Psoas muscle (tissue), 7 donors: ENCODE measurements at regions not wholly inside any gene's neighbourhood (a gene's known extent, or its start where the extent isn't known, plus 50 kb on each side); places are given as distances from the start of the nearest gene placed in this dataset.
A peak's percentile ranks its signal among the peaks of the same experiment; 100 is the strongest.

Experiments
- ATAC-seq, 4 donors: fragments of 200-7000 bp; cut with Tn5 transposase; one replicate each; pipeline ENCODE4 v1.9.1; 2020; ENCODE audit warnings: moderate library complexity in 3 of 4, mild to moderate bottlenecking in 2 of 4
- DNase-seq, 2 donors: peaks; one replicate each; pipeline ENCODE4 v3.0.0-alpha.2; 2020
- H3K27ac ChIP-seq: fragments of 200-600 bp; one replicate; pipeline ENCODE4 v1.8.0; 2022
- H3K27me3 ChIP-seq, 3 donors: fragments of 200-600 bp in 1 of 3; one replicate each; pipeline versions ENCODE4 v1.6.1 to v1.8.0; 2013 to 2022; ENCODE audit warnings: low read length in 2 of 3, mild to moderate bottlenecking in 2 of 3, moderate library complexity in 1 of 3; ENCODE audit not compliant: insufficient read depth in 3 of 3
- H3K36me3 ChIP-seq, 2 donors: fragments of 200-600 bp in 1 of 2; one replicate each; pipeline versions ENCODE4 v1.6.1 to v1.8.0; 2013 to 2022; ENCODE audit warnings: low read depth in 1 of 2, mild to moderate bottlenecking in 1 of 2, moderate library complexity in 1 of 2; ENCODE audit not compliant: insufficient read depth in 1 of 2
- H3K4me1 ChIP-seq: fragments of 200-600 bp; one replicate; pipeline ENCODE4 v1.8.0; 2022
- H3K4me3 ChIP-seq: fragments of 200-600 bp; one replicate; pipeline ENCODE4 v1.8.0; 2022; ENCODE audit warnings: mild to moderate bottlenecking
- H3K9me3 ChIP-seq: fragments of 200-600 bp; one replicate; pipeline ENCODE4 v1.8.0; 2022
- CTCF ChIP-seq: fragments of 200-600 bp; IDR thresholded peaks from one replicate; pipeline ENCODE4 v1.8.0; 2022; ENCODE audit warnings: antibody characterized with exemption
- WGBS, 3 donors: extraction: QIAGEN DNeasy Blood & Tissue Kit; methylation state at CpG; one replicate each; pipeline versions ENCODE4 v1.1.6 to v1.1.7; 2013; 5-methylcytosine and 5-hydroxymethylcytosine counted together
- intact Hi-C, 2 donors: fragments of 100-400 bp; cut with DNase I; formaldehyde crosslinking; loops; one replicate each; pipeline versions ENCODE4 v1.11.0 to v1.14.2; 2022
- donor health status: healthy with polysubstance abuse.
- donor health status: DM: no; HTN: no; CAD: no; lungs with moderate emphysema.
- donor health status: Bipolar disorder and iron deficiency.
- donor health status: healthy.
- donor health status: DM: yes; HTN: yes; CAD: no.
- donor health status: DM: no; HTN: no; CAD: no.
- donor health status: DM: yes; HTN: yes; CAD: no.

- DNase-seq = no peak
- intact Hi-C loops = no loop called here
- Histone ChIP-seq H3K4me3 (no peak overlapping the region), H3K27ac (no peak overlapping the region), H3K9me3 (no peaks in the 10 kb centered on the region), H3K27me3 (no peaks in the 10 kb centered on the region), H3K4me1 (no peaks in the 10 kb centered on the region), H3K36me3 (no peaks in the 10 kb centered on the region)
- TF ChIP-seq CTCF = no peak
- WGBS, 3 donors = 11 to 28% (median 26%) methylated on average over 5 of the region's 5 CpGs
- peak; percentile 44 to 81 (median 62) for ATAC-seq
Observed at GRCh38 chr1:58391056-58391455, 155.5 kb downstream of the OMA1 start.

GRCh38 chr1:58390091-58390490 is 156.4 kb downstream of the OMA1 start:
- intact Hi-C loops = no loop called here
- H3K4me1 ChIP-seq = no peaks in the 10 kb centered on the region
- ATAC-seq = no peak
- H3K27me3 ChIP-seq = no peaks in the 10 kb centered on the region
- TF ChIP-seq CTCF = no peak
- no peaks in the 10 kb centered on the region for H3K9me3 ChIP-seq
- no peak for DNase-seq
- no peaks in the 10 kb centered on the region for H3K36me3 ChIP-seq
- 57 to 80% (median 79%) methylated on average over 1 of the region's 1 CpG for WGBS, 3 donors
- no peak overlapping the region for H3K27ac ChIP-seq
- H3K4me3 ChIP-seq = no peak overlapping the region

GRCh38 chr1:58380345-58380744 is 166.2 kb downstream of the OMA1 start:
- no peaks in the 10 kb centered on the region for H3K4me1 ChIP-seq
- WGBS, 3 donors = 79 to 87% (median 80%) methylated on average over 2 of the region's 2 CpGs
- DNase-seq = no peak
- no peaks in the 10 kb centered on the region for H3K9me3 ChIP-seq
- no peaks in the 10 kb centered on the region for H3K27me3 ChIP-seq
- TF ChIP-seq CTCF = no peak
- no peak for ATAC-seq
- H3K27ac ChIP-seq = no peak overlapping the region
- intact Hi-C loops = no loop called here
- no peak overlapping the region for H3K4me3 ChIP-seq
- no peaks in the 10 kb centered on the region for H3K36me3 ChIP-seq

- Histone ChIP-seq H3K36me3 (no peaks in the 10 kb centered on the region), H3K4me3 (no peak overlapping the region), H3K27ac (no peak overlapping the region), H3K4me1 (no peaks in the 10 kb centered on the region), H3K9me3 (no peaks in the 10 kb centered on the region), H3K27me3 (no peaks in the 10 kb centered on the region)
- DNase-seq = no peak
- peak in 3 of 4 donors; percentile 69 to 86 (median 80) for ATAC-seq
- intact Hi-C loops = no loop called here
- TF ChIP-seq CTCF = no peak
Observed at GRCh38 chr1:58367217-58367616, 179.3 kb downstream of the OMA1 start.

GRCh38 chr1:58365328-58365727 is 181.2 kb downstream of the OMA1 start:
- Histone ChIP-seq H3K4me1 (no peaks in the 10 kb centered on the region), H3K27me3 (no peaks in the 10 kb centered on the region), H3K9me3 (no peaks in the 10 kb centered on the region), H3K27ac (no peak overlapping the region), H3K4me3 (no peak overlapping the region), H3K36me3 (no peaks in the 10 kb centered on the region)
- no peak for TF ChIP-seq CTCF
- intact Hi-C loops = no loop called here
- 70 to 93% (median 92%) methylated on average over 2 of the region's 2 CpGs for WGBS, 3 donors
- no peak for DNase-seq
- no peak for ATAC-seq
